H1 (cell line): ENCODE measurements at regions not wholly inside any gene's neighbourhood (a gene's known extent, or its start where the extent isn't known, plus 50 kb on each side); places are given as distances from the start of the nearest gene placed in this dataset.
"Not testable (repeated sequence)": the region's sequence is repeated elsewhere in the genome, so short reads cannot be mapped to it uniquely, and the experiment has no call there.

ENCODE experiments used
- BACH1 ChIP-seq: IDR thresholded peaks from 2 replicates; pipeline ENCODE4 v1.6.1; 2012; ENCODE audit warnings: low read length, improper control_type of control experiment
- BCL11A ChIP-seq, 2 experiments: IDR thresholded peaks; one replicate each; pipeline ENCODE4 v1.6.1; 2011; ENCODE audit warnings: low read depth in 2 of 2, low read length in 2 of 2, mild to moderate bottlenecking in 2 of 2
- BRCA1 ChIP-seq: IDR thresholded peaks from 2 replicates; pipeline ENCODE4 v1.6.1; 2012; ENCODE audit warnings: low read depth, low read length, improper control_type of control experiment
- EZH2 ChIP-seq: fragments of 200-600 bp; sonication (generic); IDR thresholded peaks from 2 replicates; pipeline ENCODE4 v1.7.1; 2012; ENCODE audit warnings: low read depth, mild to moderate bottlenecking, moderate library complexity, low read length, inconsistent platforms; ENCODE audit not compliant: severe bottlenecking
- KDM5A ChIP-seq: fragments of 200-600 bp; IDR thresholded peaks from 2 replicates; pipeline ENCODE4 v1.7.1; 2012; ENCODE audit warnings: mild to moderate bottlenecking, low read length, inconsistent platforms, mixed read lengths
- MAFK ChIP-seq: IDR thresholded peaks from 2 replicates; pipeline ENCODE4 v1.6.1; 2012; ENCODE audit warnings: low read depth, mild to moderate bottlenecking, improper control_type of control experiment, low read length
- PHF8 ChIP-seq: fragments of 200-600 bp; sonication (generic); conservative IDR thresholded peaks from 2 replicates; pipeline ENCODE4 v1.7.1; 2012; ENCODE audit warnings: low read depth, mild to moderate bottlenecking, inconsistent platforms, low read length, moderate library complexity
- POLR2A ChIP-seq, 2 experiments: IDR thresholded peaks; 1 replicate in 1 of 2; 2 replicates in 1 of 2; pipeline ENCODE4 v1.6.1; 2011; ENCODE audit warnings: low read depth in 2 of 2, low read length in 2 of 2, mild to moderate bottlenecking in 2 of 2; ENCODE audit errors: control extremely low read depth in 1 of 2
- POLR2AphosphoS5 ChIP-seq: IDR thresholded peaks from 2 replicates; pipeline ENCODE4 v1.6.1; 2011; ENCODE audit warnings: low read depth, low read length
- SAP30 ChIP-seq: fragments of 300-600 bp; sonication (generic); IDR thresholded peaks from 2 replicates; pipeline ENCODE4 v1.7.1; 2012; ENCODE audit warnings: low read length, moderate library complexity, mild to moderate bottlenecking, inconsistent platforms; ENCODE audit not compliant: insufficient read depth, insufficient replicate concordance
- SP2 ChIP-seq: IDR thresholded peaks from 2 replicates; pipeline ENCODE4 v1.6.1; 2012; ENCODE audit warnings: mild to moderate bottlenecking, low read length, inconsistent platforms
- SUZ12 ChIP-seq: fragments of 200-600 bp; sonication (generic); IDR thresholded peaks from 2 replicates; pipeline ENCODE4 v1.6.1; 2012; ENCODE audit warnings: mild to moderate bottlenecking, inconsistent platforms, low read length, moderate library complexity, mixed read lengths
- USF2 ChIP-seq: IDR thresholded peaks from 2 replicates; pipeline ENCODE4 v1.6.1; 2011; ENCODE audit warnings: low read length, improper control_type of control experiment
- TF ChIP-seq, protein P1 (sequence below), 3 experiments: IDR thresholded peaks; 1 replicate in 2 of 3; 2 replicates in 1 of 3; pipeline versions ENCODE4 v1.5.1 to v1.6.1; 2011; ENCODE audit warnings: low read length in 3 of 3, mild to moderate bottlenecking in 3 of 3, inconsistent platforms in 2 of 3, low read depth in 1 of 3, moderate library complexity in 1 of 3; ENCODE audit not compliant: insufficient read depth in 1 of 3; ENCODE audit errors: control extremely low read depth in 1 of 3

DNA sequence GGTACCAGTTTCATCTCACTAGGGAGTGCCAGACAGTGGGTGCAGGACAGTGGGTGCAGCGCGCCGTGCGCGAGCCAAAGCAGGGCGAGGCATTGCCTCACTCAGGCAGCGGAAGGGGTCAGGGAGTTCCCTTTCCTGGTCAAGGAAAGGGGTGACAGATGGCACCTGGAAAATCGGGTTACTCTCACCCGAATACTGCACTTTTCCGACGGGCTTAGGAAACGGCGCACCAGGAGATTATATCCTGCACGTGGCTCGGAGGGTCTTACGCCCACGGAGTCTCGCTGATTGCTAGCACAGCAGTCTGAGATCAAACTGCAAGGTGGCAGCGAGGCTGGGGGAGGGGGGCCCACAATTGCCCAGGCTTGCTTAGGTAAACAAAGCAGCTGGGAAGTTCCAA lies 152.0 kb upstream of the PCDH11X start:
- not testable (repeated sequence) for TF ChIP-seq PHF8; EZH2; BACH1; SP2; BRCA1; KDM5A; MAFK; POLR2A (IDR thresholded peaks at IDR 0.05; ENCODE audit: control extremely low read depth in 1 of 2, low read depth in 2 of 2, low read length in 2 of 2); BCL11A (IDR thresholded peaks at IDR 0.05; ENCODE audit: low read depth in 2 of 2, low read length in 2 of 2); SAP30; USF2; POLR2AphosphoS5; SUZ12
- TF ChIP-seq, protein P1, sequence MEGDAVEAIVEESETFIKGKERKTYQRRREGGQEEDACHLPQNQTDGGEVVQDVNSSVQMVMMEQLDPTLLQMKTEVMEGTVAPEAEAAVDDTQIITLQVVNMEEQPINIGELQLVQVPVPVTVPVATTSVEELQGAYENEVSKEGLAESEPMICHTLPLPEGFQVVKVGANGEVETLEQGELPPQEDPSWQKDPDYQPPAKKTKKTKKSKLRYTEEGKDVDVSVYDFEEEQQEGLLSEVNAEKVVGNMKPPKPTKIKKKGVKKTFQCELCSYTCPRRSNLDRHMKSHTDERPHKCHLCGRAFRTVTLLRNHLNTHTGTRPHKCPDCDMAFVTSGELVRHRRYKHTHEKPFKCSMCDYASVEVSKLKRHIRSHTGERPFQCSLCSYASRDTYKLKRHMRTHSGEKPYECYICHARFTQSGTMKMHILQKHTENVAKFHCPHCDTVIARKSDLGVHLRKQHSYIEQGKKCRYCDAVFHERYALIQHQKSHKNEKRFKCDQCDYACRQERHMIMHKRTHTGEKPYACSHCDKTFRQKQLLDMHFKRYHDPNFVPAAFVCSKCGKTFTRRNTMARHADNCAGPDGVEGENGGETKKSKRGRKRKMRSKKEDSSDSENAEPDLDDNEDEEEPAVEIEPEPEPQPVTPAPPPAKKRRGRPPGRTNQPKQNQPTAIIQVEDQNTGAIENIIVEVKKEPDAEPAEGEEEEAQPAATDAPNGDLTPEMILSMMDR (IDR thresholded peaks at IDR 0.05; ENCODE audit: control extremely low read depth in 1 of 3, insufficient read depth in 1 of 3, low read depth in 1 of 3, low read length in 3 of 3), result not testable (repeated sequence)
